ENCODE measurements at regions not wholly inside any gene's neighbourhood (a gene's known extent, or its start where the extent isn't known, plus 50 kb on each side); places are given as distances from the start of the nearest gene placed in this dataset.
"Not testable (repeated sequence)": the region's sequence is repeated elsewhere in the genome, so short reads cannot be mapped to it uniquely, and the experiment has no call there.

DNA sequence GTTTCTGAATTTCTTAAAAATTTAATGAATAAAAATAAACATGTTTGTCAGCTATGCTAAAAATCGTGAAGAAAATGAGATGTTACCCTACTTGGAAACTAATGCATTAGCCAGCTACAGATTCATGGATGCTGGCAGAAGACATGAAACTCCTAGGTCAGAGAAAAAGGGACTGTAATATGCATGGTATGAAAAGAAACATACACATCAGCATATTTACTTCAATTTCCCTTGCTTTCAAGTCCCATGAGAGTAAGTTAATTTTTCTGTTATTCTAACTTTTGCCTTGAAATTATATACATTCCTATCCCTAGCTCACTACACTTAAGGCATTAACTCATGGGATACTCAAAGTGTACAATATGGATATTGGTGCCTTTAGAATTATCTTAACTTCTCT lies 2041.4 kb upstream of the LRRTM1 start:
- H3K4me1 Mint-ChIP-seq (ENCODE audit: low read depth), result no peaks in the 10 kb centered on the region
- no peak for ATAC-seq (replicated peaks in 1 of 2)
- H3K36me3 Mint-ChIP-seq (ENCODE audit: insufficient read depth in 2 of 2), result peaks cover 0 to 2% of the 10 kb centered on the region in 2 donors
- DNase-seq, result no peak
- no peaks in the 10 kb centered on the region for H3K27me3 Mint-ChIP-seq (ENCODE audit: low read depth)
- H3K27ac Mint-ChIP-seq, result no peak overlapping the region
- peaks cover 2 to 4% of the 10 kb centered on the region in 2 donors for H3K9me3 Mint-ChIP-seq
- H3K4me3 Mint-ChIP-seq, result no peak overlapping the region

DNA sequence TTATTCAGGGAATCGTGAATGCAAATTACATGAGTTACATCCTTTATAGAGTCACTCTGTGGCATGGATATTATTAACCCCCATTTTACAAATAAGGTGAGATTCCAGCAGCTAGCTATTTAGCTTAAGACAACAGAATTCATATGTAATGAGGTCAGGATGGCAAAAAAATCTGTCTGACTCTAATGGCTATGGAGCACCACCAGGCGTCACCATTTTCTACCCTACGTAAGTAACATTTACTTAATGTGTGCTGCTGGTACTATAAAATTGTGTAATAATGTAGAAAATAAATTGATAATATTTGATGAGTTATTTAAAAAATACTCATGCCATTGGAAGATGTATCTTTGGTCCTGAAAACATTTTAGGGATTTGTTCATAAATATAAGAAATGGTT lies 2040.1 kb upstream of the LRRTM1 start:
- H3K4me3 Mint-ChIP-seq, result no peak overlapping the region
- DNase-seq (no peak), ATAC-seq (replicated peaks in 1 of 2) (no peak)
- H3K9me3 Mint-ChIP-seq, result peaks cover 2 to 4% of the 10 kb centered on the region in 2 donors
- H3K27ac Mint-ChIP-seq, result no peak overlapping the region
- H3K27me3 Mint-ChIP-seq (ENCODE audit: low read depth), result no peaks in the 10 kb centered on the region
- no peaks in the 10 kb centered on the region for H3K4me1 Mint-ChIP-seq (ENCODE audit: low read depth)
- peaks cover 0 to 2% of the 10 kb centered on the region in 2 donors for H3K36me3 Mint-ChIP-seq (ENCODE audit: insufficient read depth in 2 of 2)

DNA sequence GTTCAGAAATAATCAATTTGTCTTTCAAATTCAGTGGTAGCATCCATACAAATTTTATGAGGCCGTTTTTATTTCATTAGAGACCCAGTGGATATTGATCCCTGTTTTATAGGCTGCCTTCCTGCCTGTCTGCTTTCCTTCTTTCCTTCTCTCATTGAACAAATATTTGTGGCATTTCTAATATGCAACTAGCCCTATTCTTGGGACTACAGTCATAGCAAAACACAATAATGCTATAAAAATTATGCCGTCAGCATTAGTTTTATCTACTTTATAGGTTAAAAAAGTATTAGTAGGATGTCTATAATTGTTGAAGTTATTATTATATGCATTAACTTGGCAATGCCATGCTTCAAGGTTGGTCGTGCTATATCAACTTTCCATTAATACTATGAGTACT lies 2037.8 kb upstream of the LRRTM1 start:
- H3K36me3 Mint-ChIP-seq (ENCODE audit: insufficient read depth in 2 of 2), result peaks cover 0 to 2% of the 10 kb centered on the region in 2 donors
- ATAC-seq (replicated peaks in 1 of 2), result no peak
- peaks cover 2 to 6% of the 10 kb centered on the region in 2 donors for H3K9me3 Mint-ChIP-seq
- no peak overlapping the region for H3K27ac Mint-ChIP-seq
- H3K27me3 Mint-ChIP-seq (ENCODE audit: low read depth), result no peaks in the 10 kb centered on the region
- no peak overlapping the region for H3K4me3 Mint-ChIP-seq
- no peaks in the 10 kb centered on the region for H3K4me1 Mint-ChIP-seq (ENCODE audit: low read depth)
- DNase-seq, result no peak

DNA sequence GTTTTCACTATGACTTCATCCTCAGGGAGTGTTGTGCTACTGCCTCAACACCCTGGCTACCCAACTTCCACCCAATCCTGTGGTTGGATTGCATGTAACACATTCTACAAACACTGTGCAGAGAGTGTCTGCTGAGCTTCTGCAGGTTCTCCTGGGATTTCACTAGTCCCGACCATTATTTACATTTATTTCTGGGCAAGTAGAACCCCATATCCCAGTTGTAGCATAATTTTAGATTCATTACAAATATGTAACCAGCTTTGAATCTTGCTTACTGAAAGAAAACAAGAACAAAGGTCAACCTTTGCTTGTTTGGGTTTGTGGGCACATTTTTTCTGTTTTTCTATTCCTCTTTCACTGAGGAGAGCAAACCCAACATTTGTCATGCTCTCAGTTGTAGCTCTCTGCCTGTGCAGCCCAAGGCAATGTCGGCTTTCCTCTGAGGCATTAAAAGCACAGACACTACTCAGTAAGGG lies 2036.1 kb upstream of the LRRTM1 start:
- Mint-ChIP-seq H3K36me3 (ENCODE audit: insufficient read depth in 2 of 2) (peaks cover 0 to 2% of the 10 kb centered on the region in 2 donors), H3K9me3 (peaks cover 2 to 7% of the 10 kb centered on the region in 2 donors), H3K4me3 (no peak overlapping the region), H3K4me1 (ENCODE audit: low read depth) (no peaks in the 10 kb centered on the region), H3K27ac (no peak overlapping the region), H3K27me3 (ENCODE audit: low read depth) (no peaks in the 10 kb centered on the region)
- ATAC-seq (replicated peaks in 1 of 2) (no peak), DNase-seq (no peak)

DNA sequence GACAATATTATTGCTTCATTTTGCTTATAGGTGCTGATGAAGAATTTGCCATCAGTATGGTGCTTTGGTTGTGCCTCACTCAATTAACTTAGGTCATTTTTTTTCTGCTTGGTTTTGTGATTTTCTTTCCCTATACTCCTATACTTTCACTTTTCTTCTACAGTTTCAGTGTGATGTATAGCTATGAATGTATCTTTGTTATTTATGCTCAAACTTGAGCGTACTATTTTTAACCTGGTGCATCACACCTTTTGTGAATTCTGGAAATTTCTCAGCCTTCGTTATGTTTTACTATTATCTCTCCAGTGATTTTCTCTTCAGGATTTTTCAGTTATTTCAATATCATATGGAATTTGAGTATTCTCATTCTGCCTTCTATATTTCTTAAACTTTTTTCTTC lies 2035.3 kb upstream of the LRRTM1 start:
- Mint-ChIP-seq H3K9me3 (peaks cover 2 to 5% of the 10 kb centered on the region in 2 donors), H3K27ac (no peak overlapping the region), H3K4me3 (no peak overlapping the region), H3K27me3 (ENCODE audit: low read depth) (no peaks in the 10 kb centered on the region), H3K4me1 (ENCODE audit: low read depth) (no peaks in the 10 kb centered on the region), H3K36me3 (ENCODE audit: insufficient read depth in 2 of 2) (peaks cover 0 to 2% of the 10 kb centered on the region in 2 donors)
- DNase-seq, result no peak
- ATAC-seq (replicated peaks in 1 of 2), result no peak

DNA sequence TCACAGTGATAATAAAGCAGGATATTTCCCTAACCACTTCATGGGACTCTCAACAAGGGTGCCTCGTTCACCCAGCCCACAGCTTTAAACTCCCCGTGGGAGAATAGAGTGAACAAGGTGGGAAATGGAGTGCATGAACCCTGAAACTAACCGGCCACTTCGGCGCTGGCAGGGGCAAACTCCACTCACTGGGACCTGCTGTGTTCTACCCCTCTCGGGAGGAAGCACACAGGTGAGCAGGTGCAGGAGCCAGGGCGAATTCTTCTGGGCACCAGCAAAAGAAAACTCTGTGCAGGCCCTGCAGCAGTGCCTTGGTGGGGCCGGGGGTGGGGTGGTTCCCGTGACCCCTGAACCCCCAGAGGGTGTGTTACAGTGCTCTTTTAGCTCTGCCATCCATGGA lies 2029.1 kb upstream of the LRRTM1 start:
- no peak for DNase-seq
- Mint-ChIP-seq H3K4me3 (no peak overlapping the region), H3K27me3 (ENCODE audit: low read depth) (no peaks in the 10 kb centered on the region), H3K4me1 (ENCODE audit: low read depth) (no peaks in the 10 kb centered on the region), H3K9me3 (peaks cover 0 to 5% of the 10 kb centered on the region in 2 donors), H3K36me3 (ENCODE audit: insufficient read depth in 2 of 2) (no peaks in the 10 kb centered on the region), H3K27ac (no peak overlapping the region)
- ATAC-seq (replicated peaks in 1 of 2), result no peak

DNA sequence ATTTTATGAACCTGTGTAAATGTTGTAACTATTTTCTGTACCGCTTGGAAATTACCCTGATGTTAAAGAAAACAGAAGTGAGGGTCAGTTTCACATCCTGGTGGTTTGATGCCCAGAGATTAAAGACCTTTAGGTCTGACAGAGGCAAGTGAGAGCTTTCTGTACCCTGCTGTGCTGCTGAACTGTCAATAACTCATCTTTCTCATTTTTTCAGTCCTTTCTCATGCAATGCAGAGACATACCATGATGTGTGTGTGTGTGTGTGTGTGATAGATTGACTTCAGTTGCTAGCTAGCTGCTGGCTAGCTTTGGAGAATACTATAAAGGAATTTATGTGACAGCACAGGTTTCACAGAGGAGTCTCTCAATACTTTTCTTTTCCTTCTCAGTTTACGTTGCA lies 2025.6 kb upstream of the LRRTM1 start:
- Mint-ChIP-seq H3K4me3 (no peak overlapping the region), H3K27me3 (ENCODE audit: low read depth) (no peaks in the 10 kb centered on the region), H3K36me3 (ENCODE audit: insufficient read depth in 2 of 2) (peaks cover 0 to 2% of the 10 kb centered on the region in 2 donors), H3K27ac (no peak overlapping the region), H3K9me3 (peaks cover 0 to 9% of the 10 kb centered on the region in 2 donors), H3K4me1 (ENCODE audit: low read depth) (no peaks in the 10 kb centered on the region)
- no peak for DNase-seq
- no peak for ATAC-seq (replicated peaks in 1 of 2)

DNA sequence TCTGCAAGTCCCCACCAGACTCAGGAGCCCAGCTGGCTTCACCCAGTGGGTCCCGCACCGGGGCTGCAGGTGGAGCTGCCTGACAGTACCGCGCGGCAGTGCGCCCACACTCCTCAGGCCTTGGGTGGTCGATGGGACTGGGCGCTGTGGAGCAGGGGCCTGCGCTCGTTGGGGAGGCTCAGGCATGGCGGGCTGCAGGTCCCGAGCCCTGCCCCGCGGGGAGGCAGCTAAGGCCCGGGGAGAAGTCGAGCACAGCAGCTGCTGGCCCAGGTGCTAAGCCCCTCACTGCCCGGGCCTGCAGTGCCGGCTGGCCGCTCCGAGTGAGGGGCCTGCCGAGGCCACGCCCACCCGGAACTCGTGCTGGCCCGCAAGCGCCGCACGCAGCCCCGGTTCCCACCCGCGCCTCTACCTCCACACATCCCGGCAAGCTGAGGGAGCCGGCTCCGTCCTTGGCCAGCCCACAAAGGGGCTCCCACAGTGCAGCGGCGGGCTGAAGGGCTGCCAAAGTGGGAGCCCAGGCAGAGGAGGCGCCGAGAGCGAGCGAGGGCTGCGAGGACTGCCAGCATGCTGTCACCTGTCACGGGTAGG lies 2021.7 kb upstream of the LRRTM1 start:
- H3K36me3 Mint-ChIP-seq (ENCODE audit: insufficient read depth in 2 of 2); ATAC-seq (replicated peaks in 1 of 2); H3K4me1 Mint-ChIP-seq (ENCODE audit: low read depth); H3K27ac Mint-ChIP-seq; DNase-seq; H3K4me3 Mint-ChIP-seq; H3K27me3 Mint-ChIP-seq (ENCODE audit: low read depth): not testable (repeated sequence)
- H3K9me3 Mint-ChIP-seq, result peaks cover 2 to 12% of the 10 kb centered on the region in 2 donors

DNA sequence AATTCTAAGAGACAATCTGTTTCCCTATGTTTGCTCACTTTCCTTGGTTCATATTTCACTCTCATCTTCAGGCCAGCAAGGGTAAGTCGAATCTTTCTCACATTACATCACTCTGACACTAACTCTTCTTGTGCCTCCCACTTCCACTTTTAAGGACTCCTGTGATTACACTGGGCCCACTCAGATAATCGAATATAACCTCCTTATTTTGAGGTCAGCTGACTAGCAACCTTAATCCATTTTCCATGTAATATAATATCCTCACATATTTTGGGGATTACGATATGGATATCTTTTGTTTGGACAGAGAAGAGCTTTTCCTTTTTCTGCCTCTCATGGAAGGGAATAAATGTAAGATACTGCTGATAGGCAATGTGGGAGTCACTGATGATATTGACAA lies 2015.7 kb upstream of the LRRTM1 start:
- no peak for ATAC-seq (replicated peaks in 1 of 2)
- no peaks in the 10 kb centered on the region for H3K4me1 Mint-ChIP-seq (ENCODE audit: low read depth)

DNA sequence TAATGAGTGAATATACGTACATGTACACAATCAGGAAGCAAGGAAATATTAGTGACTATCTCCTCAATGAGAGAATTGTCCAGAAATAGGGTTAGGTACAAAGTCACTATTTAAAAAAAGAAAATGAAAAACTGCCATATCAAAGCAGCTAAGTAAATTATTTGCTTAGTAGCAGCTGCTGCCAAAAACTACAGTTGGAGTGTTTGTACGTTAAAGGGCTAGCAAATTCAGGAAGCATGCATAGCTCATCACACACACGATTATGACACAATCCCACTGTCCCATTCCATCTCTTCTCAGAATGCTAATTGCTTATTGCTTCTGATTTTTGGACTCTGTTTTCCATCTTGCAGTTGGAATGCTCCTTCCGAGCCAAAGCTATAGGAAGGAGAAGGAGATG lies 2012.5 kb upstream of the LRRTM1 start:
- Mint-ChIP-seq H3K4me3 (no peak overlapping the region), H3K4me1 (ENCODE audit: low read depth) (no peaks in the 10 kb centered on the region), H3K9me3 (peaks cover 5 to 10% of the 10 kb centered on the region in 2 donors), H3K27me3 (ENCODE audit: low read depth) (no peaks in the 10 kb centered on the region), H3K27ac (no peak overlapping the region), H3K36me3 (ENCODE audit: insufficient read depth in 2 of 2) (no peaks in the 10 kb centered on the region)
- ATAC-seq (replicated peaks in 1 of 2) (no peak), DNase-seq (no peak)

More for the DNA sequence above, 2015.7 kb upstream of the LRRTM1 start:
- Mint-ChIP-seq H3K36me3 (ENCODE audit: insufficient read depth in 2 of 2) (peaks cover 0 to under 1% of the 10 kb centered on the region in 2 donors), H3K27ac (no peak overlapping the region), H3K27me3 (ENCODE audit: low read depth) (no peaks in the 10 kb centered on the region), H3K4me3 (no peak overlapping the region), H3K9me3 (peaks cover 7 to 10% of the 10 kb centered on the region in 2 donors)
- no peak for DNase-seq

DNA sequence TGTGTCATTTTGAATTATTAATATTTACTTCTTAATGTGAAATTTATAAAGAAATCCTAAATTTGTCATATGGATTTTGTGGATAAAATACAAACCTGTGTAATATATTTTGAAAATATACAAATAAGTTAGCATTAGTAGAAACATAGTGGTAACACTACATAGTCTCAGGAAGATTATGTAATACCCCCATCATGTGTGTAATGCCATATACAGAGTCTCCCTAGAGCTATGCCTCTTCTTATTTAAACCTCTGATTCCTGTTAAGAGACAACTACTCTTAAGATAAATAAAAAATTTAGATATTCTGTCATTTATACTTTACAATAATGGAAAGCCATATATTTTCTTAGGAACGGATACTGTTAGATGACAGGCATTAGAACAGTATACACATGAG lies 2012.0 kb upstream of the LRRTM1 start:
- H3K36me3 Mint-ChIP-seq (ENCODE audit: insufficient read depth in 2 of 2), result no peaks in the 10 kb centered on the region
- H3K9me3 Mint-ChIP-seq, result peaks cover 5 to 10% of the 10 kb centered on the region in 2 donors
- ATAC-seq (replicated peaks in 1 of 2) (no peak), DNase-seq (no peak)
- H3K4me1 Mint-ChIP-seq (ENCODE audit: low read depth), result no peaks in the 10 kb centered on the region
- H3K27ac Mint-ChIP-seq, result no peak overlapping the region
- H3K4me3 Mint-ChIP-seq, result no peak overlapping the region
- no peaks in the 10 kb centered on the region for H3K27me3 Mint-ChIP-seq (ENCODE audit: low read depth)

DNA sequence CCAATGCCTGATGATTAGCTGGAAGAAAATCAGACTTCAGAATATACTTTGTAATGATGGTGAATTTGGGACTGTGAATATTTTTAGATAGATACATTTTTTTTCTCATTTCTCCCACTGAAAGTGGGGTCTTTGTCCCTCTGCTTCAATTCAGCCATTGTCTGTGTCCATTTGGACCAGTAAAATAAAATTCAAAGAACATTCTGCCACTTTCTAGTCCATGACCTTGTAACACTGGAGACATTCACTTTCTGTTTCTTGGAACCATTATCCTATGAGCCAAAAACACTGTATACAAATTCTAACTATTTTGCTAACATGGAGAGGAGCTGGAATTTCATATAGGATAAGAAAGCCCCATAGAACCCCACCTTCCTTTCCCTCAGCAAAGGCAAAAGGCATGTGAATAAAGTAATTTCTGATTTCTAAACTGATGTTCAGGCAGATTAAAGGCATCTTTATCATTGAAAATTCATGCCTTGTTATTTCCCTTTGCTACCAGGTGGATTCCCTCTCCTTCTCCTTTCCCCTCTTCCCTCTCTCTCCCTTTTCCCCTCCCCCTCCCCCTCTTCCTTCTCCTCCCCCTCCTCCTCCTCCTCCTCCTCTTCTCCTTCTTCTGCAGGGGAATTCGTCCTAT lies 2010.4 kb upstream of the LRRTM1 start:
- no peaks in the 10 kb centered on the region for H3K27me3 Mint-ChIP-seq (ENCODE audit: low read depth)
- peaks cover 3 to 5% of the 10 kb centered on the region in 2 donors for H3K9me3 Mint-ChIP-seq
- H3K27ac Mint-ChIP-seq, result no peak overlapping the region
- ATAC-seq (replicated peaks in 1 of 2) (no peak), DNase-seq (no peak)
- H3K36me3 Mint-ChIP-seq (ENCODE audit: insufficient read depth in 2 of 2), result peaks cover 0 to 1% of the 10 kb centered on the region in 2 donors
- H3K4me1 Mint-ChIP-seq (ENCODE audit: low read depth), result no peaks in the 10 kb centered on the region
- H3K4me3 Mint-ChIP-seq, result no peak overlapping the region

DNA sequence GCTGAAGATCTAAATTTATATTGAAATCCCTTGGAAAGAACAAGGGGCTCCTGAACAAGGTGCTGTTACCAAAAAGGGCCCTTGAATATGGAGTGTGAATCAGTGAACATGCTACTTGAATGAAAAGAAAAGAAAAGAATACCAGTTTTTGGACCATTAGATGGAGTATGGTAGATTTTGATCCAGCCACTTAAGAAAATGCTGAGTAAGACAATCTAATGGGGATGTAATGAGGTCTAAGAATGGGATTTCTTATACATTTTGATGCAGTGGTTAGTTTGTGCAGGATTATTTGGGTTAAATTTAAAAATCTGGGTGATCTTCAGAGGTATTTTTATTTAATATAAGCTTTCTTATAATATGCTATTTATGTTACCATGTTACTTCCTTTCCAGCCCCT lies 2003.0 kb upstream of the LRRTM1 start:
- no peak overlapping the region for H3K27ac Mint-ChIP-seq
- H3K4me3 Mint-ChIP-seq, result no peak overlapping the region
- no peaks in the 10 kb centered on the region for H3K27me3 Mint-ChIP-seq (ENCODE audit: low read depth)
- H3K36me3 Mint-ChIP-seq (ENCODE audit: insufficient read depth in 2 of 2), result peaks cover 0 to 1% of the 10 kb centered on the region in 2 donors
- no peak for ATAC-seq (replicated peaks in 1 of 2)
- no peaks in the 10 kb centered on the region for H3K9me3 Mint-ChIP-seq
- H3K4me1 Mint-ChIP-seq (ENCODE audit: low read depth), result no peaks in the 10 kb centered on the region
- no peak for DNase-seq

DNA sequence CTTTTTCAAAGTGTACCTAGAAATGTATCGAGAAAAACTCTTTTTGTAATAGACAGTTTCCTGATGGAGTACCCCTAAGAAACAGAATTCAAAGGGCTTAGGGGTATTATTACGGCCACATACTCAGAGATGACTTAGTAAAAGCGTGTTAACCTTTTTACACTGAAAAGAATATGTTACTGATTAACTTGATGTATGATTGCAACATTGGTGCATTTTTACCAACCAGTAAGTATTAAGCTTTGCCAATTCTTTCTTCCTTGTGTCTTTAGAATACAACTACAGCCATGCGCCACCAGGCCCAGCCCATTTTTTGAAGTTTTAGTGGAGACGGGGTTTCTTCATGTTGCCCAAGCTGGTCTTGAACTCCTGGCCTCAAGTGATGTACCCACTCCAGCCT lies 1997.0 kb upstream of the LRRTM1 start:
- Mint-ChIP-seq H3K27ac (no peak overlapping the region), H3K9me3 (peaks cover 5 to 16% of the 10 kb centered on the region in 2 donors), H3K4me3 (no peak overlapping the region), H3K27me3 (ENCODE audit: low read depth) (no peaks in the 10 kb centered on the region), H3K36me3 (ENCODE audit: insufficient read depth in 2 of 2) (peaks cover 0 to 2% of the 10 kb centered on the region in 2 donors), H3K4me1 (ENCODE audit: low read depth) (no peaks in the 10 kb centered on the region)
- DNase-seq, result no peak
- ATAC-seq (replicated peaks in 1 of 2), result no peak
